ENCODE measurements at regions not wholly inside any gene's neighbourhood (a gene's known extent, or its start where the extent isn't known, plus 50 kb on each side); places are given as distances from the start of the nearest gene placed in this dataset.
A peak's percentile ranks its signal among the peaks of the same experiment; 100 is the strongest.

DNA sequence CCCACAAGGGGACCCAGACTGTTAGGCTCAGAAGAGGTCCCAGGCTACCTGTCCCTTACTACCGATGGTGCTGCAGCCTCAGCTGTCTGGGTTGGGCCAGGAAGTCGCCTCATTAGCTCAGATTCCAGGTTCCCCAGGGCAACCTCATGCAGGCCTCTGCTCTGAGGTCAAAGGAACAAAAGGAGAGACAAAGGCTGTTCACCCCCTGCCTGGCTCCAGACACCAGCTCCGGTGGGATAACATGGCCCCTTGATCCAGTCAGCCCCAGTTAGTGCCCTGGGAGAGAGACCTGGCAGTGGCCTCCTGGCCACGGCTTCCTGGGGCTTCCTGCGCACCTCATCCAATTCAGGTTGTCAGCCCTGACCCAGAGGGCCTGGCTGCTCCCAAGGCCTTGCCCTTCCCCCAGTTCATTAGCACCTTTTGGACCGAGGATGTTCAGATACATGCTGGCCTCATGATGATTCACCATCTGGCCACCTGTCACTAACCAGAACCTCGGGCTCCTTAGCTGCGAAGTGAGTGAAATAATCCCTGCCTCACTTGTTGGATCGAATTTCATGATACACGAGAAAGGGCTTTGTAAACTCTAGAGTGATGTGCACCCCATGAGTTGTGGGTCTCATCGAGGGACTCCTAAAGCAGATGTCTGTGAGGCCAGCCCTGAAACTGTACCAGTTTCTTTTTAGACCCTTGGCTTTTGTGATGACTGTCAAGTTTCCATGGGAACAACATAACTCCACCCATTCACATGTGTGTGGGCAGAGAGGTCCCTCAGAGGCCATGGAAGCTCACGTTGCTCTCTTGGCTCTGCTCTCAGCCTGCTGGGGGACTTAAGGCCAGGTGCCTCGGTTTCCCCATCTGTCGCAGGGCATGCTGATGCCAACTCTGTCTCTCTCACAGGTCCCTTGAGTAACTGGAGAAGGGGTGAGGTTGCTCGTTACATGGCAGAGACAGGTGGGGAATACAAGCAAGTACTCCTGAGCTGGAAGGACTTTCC is 79.5 kb upstream of the PCBD1 start:
- DNase-seq = peak; percentile 19
- no peaks in the 10 kb centered on the region for H3F3A ChIP-seq (ENCODE audit: insufficient read depth)
- H3K9ac ChIP-seq = no peak overlapping the region
- H3K9me2 ChIP-seq (ENCODE audit: insufficient read depth) = no peaks in the 10 kb centered on the region
- peaks cover 15% of the 10 kb centered on the region for H3K27me3 ChIP-seq (replicated peaks; ENCODE audit: insufficient read depth)
- no peak overlapping the region for H2AFZ ChIP-seq
- no peak overlapping the region for H3K4me2 ChIP-seq (ENCODE audit: unreplicated experiment)
- no peak overlapping the region for H3K27ac ChIP-seq
- no peaks in the 10 kb centered on the region for H3K9me3 ChIP-seq (ENCODE audit: low read depth)
- H3K4me3 ChIP-seq = no peak overlapping the region
- TF ChIP-seq EZH2phosphoT487 (IDR thresholded peaks at IDR 0.05; ENCODE audit: insufficient read depth, low read depth) (no peak), EZH2 (IDR thresholded peaks at IDR 0.05; ENCODE audit: insufficient read depth, poor library complexity, severe bottlenecking) (no peak)
- H3K36me3 ChIP-seq (ENCODE audit: low read depth) = no peaks in the 10 kb centered on the region
- WGBS, 2 experiments (ENCODE audit: low coverage in 1 of 2, low lambda C conversion rate in 2 of 2, missing lambda C conversion rate in 2 of 2) = 38 to 43% methylated on average over 15 of the region's 15 CpGs
- no peaks in the 10 kb centered on the region for H3K4me1 ChIP-seq (ENCODE audit: insufficient read depth)
- H3K79me2 ChIP-seq (ENCODE audit: insufficient read depth) = no peaks in the 10 kb centered on the region
- in situ Hi-C loops (cut with MboI) = no loop called here
- no peaks in the 10 kb centered on the region for H4K20me1 ChIP-seq (ENCODE audit: insufficient read depth)

GRCh38 chr10:70969188-70969587 is 80.8 kb upstream of the PCBD1 start:
- Histone ChIP-seq H3K4me2 (ENCODE audit: unreplicated experiment) (no peak overlapping the region), H3K9ac (no peak overlapping the region), H3K36me3 (ENCODE audit: low read depth) (no peaks in the 10 kb centered on the region), H3K27me3 (replicated peaks; ENCODE audit: insufficient read depth) (peaks cover 20% of the 10 kb centered on the region), H2AFZ (no peak overlapping the region), H3K4me3 (no peak overlapping the region), H3K9me2 (ENCODE audit: insufficient read depth) (no peaks in the 10 kb centered on the region), H3K4me1 (ENCODE audit: insufficient read depth) (no peaks in the 10 kb centered on the region), H3K27ac (no peak overlapping the region), H4K20me1 (ENCODE audit: insufficient read depth) (no peaks in the 10 kb centered on the region), H3K9me3 (ENCODE audit: low read depth) (no peaks in the 10 kb centered on the region), H3K79me2 (ENCODE audit: insufficient read depth) (no peaks in the 10 kb centered on the region), H3F3A (ENCODE audit: insufficient read depth) (no peaks in the 10 kb centered on the region)
- WGBS, 2 experiments (ENCODE audit: low coverage in 1 of 2, low lambda C conversion rate in 2 of 2, missing lambda C conversion rate in 2 of 2) = 27 to 30% methylated on average over 6 of the region's 6 CpGs
- no peak for DNase-seq
- in situ Hi-C loops (cut with MboI) = no loop called here
- no peak for TF ChIP-seq EZH2 (IDR thresholded peaks at IDR 0.05; ENCODE audit: insufficient read depth, poor library complexity, severe bottlenecking)
- no peak for TF ChIP-seq EZH2phosphoT487 (IDR thresholded peaks at IDR 0.05; ENCODE audit: insufficient read depth, low read depth)

GRCh38 chr10:70970830-70971229 is 82.5 kb upstream of the PCBD1 start:
- H3K4me2 ChIP-seq (ENCODE audit: unreplicated experiment) = no peak overlapping the region
- H3K79me2 ChIP-seq (ENCODE audit: insufficient read depth) = no peaks in the 10 kb centered on the region
- H3K27ac ChIP-seq = no peak overlapping the region
- TF ChIP-seq EZH2 (IDR thresholded peaks at IDR 0.05; ENCODE audit: insufficient read depth, poor library complexity, severe bottlenecking) (no peak), EZH2phosphoT487 (IDR thresholded peaks at IDR 0.05; ENCODE audit: insufficient read depth, low read depth) (no peak)
- H3K27me3 ChIP-seq (replicated peaks; ENCODE audit: insufficient read depth) = peaks cover 17% of the 10 kb centered on the region
- H3K9ac ChIP-seq = no peak overlapping the region
- no peak for DNase-seq
- WGBS, 2 experiments (ENCODE audit: low coverage in 1 of 2, low lambda C conversion rate in 2 of 2, missing lambda C conversion rate in 2 of 2) = 24 to 30% methylated on average over 5 of the region's 5 CpGs
- H3K9me3 ChIP-seq (ENCODE audit: low read depth) = no peaks in the 10 kb centered on the region
- no peak overlapping the region for H2AFZ ChIP-seq
- H3K4me1 ChIP-seq (ENCODE audit: insufficient read depth) = no peaks in the 10 kb centered on the region
- H3F3A ChIP-seq (ENCODE audit: insufficient read depth) = no peaks in the 10 kb centered on the region
- no peaks in the 10 kb centered on the region for H3K9me2 ChIP-seq (ENCODE audit: insufficient read depth)
- in situ Hi-C loops (cut with MboI) = no loop called here
- no peak overlapping the region for H3K4me3 ChIP-seq
- no peaks in the 10 kb centered on the region for H4K20me1 ChIP-seq (ENCODE audit: insufficient read depth)
- H3K36me3 ChIP-seq (ENCODE audit: low read depth) = no peaks in the 10 kb centered on the region

DNA sequence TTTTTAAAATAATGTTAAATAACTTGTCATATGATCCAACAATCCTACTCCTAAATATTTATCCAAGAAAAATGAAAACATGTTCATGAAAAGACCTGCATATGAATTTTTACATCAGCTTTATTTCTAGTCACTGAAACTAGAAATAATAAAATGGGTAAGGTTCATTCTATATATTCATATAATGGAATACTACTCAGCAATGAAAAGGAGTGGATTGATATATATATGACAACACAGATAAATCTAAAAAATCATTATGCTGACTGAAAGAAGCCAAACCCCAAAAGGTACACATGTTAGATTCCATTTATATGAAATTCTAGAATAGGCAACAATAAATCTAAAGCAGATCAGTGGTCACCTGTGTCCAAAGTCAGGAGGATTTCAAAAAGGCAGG is 84.9 kb upstream of the PCBD1 start:
- no peaks in the 10 kb centered on the region for H3K4me1 ChIP-seq (ENCODE audit: insufficient read depth)
- TF ChIP-seq EZH2phosphoT487 (IDR thresholded peaks at IDR 0.05; ENCODE audit: insufficient read depth, low read depth) (no peak), EZH2 (IDR thresholded peaks at IDR 0.05; ENCODE audit: insufficient read depth, poor library complexity, severe bottlenecking) (no peak)
- in situ Hi-C loops (cut with MboI) = no loop called here

More for the DNA sequence above, 84.9 kb upstream of the PCBD1 start:
- DNase-seq = no peak
- H3K9ac ChIP-seq = no peak overlapping the region
- peaks cover 10% of the 10 kb centered on the region for H3K27me3 ChIP-seq (replicated peaks; ENCODE audit: insufficient read depth)
- H3K27ac ChIP-seq = no peak overlapping the region
- no peaks in the 10 kb centered on the region for H3K36me3 ChIP-seq (ENCODE audit: low read depth)
- H3K9me2 ChIP-seq (ENCODE audit: insufficient read depth) = no peaks in the 10 kb centered on the region
- no peak overlapping the region for H2AFZ ChIP-seq
- H3K9me3 ChIP-seq (ENCODE audit: low read depth) = no peaks in the 10 kb centered on the region
- no peak overlapping the region for H3K4me3 ChIP-seq
- H4K20me1 ChIP-seq (ENCODE audit: insufficient read depth) = no peaks in the 10 kb centered on the region
- no peak overlapping the region for H3K4me2 ChIP-seq (ENCODE audit: unreplicated experiment)
- no peaks in the 10 kb centered on the region for H3F3A ChIP-seq (ENCODE audit: insufficient read depth)
- H3K79me2 ChIP-seq (ENCODE audit: insufficient read depth) = no peaks in the 10 kb centered on the region
